CD8-positive, alpha-beta memory T cell (primary cell): ENCODE measurements at regions not wholly inside any gene's neighbourhood (a gene's known extent, or its start where the extent isn't known, plus 50 kb on each side); places are given as distances from the start of the nearest gene placed in this dataset.
"Not testable (repeated sequence)": the region's sequence is repeated elsewhere in the genome, so short reads cannot be mapped to it uniquely, and the experiment has no call there.

ENCODE experiments used
- CTCF ChIA-PET: fragments of 350-600 bp; sonication (Branson Sonifier 250); formaldehyde crosslinking; loops from one replicate; lab custom pipeline; 2021; ENCODE audit warnings: antibody characterized with exemption; lab: Charles Lee
- POLR2A ChIA-PET: fragments of 350-600 bp; sonication (Branson Sonifier 250); formaldehyde crosslinking; loops from one replicate; lab custom pipeline; 2021; ENCODE audit warnings: antibody characterized with exemption; lab: Charles Lee
- DNase-seq, 5 donors: peaks; one replicate each; pipeline versions ENCODE4 v3.0.0 to v3.0.0-alpha.2; 2020 to 2022; ENCODE audit warnings: mixed read lengths in 1 of 5
- H3K27ac ChIP-seq: one replicate; pipeline ENCODE4 v1.7.0; 2013; ENCODE audit warnings: low read depth, mild to moderate bottlenecking, low read length, moderate library complexity
- H3K27me3 ChIP-seq: 2 replicates; pipeline ENCODE4 v1.7.0; 2013; ENCODE audit warnings: low read length, mild to moderate bottlenecking; ENCODE audit not compliant: insufficient read depth, poor library complexity, severe bottlenecking
- H3K36me3 ChIP-seq: 2 replicates; pipeline ENCODE4 v1.7.0; 2013; ENCODE audit warnings: mild to moderate bottlenecking, low read length, moderate library complexity; ENCODE audit not compliant: insufficient read depth
- H3K4me1 ChIP-seq: 2 replicates; pipeline ENCODE4 v1.7.0; 2013; ENCODE audit warnings: mild to moderate bottlenecking, low read length, moderate library complexity; ENCODE audit not compliant: insufficient read depth
- H3K4me3 ChIP-seq: 2 replicates; pipeline ENCODE4 v1.7.0; 2013; ENCODE audit warnings: mild to moderate bottlenecking, low read length
- H3K9me3 ChIP-seq: 2 replicates; pipeline ENCODE4 v1.7.0; 2013; ENCODE audit warnings: mild to moderate bottlenecking, low read length
- H3K27ac Mint-ChIP-seq, 8 donors: one replicate each; pipeline ENCODE4 v1.8.0; 2020 to 2021; ENCODE audit warnings: mixed read lengths in 8 of 8, mild to moderate bottlenecking in 6 of 8, inconsistent platforms in 3 of 8, moderate library complexity in 3 of 8
- H3K27me3 Mint-ChIP-seq, 2 donors: one replicate each; pipeline ENCODE4 v1.8.0; 2020 to 2021; ENCODE audit warnings: mixed read lengths in 2 of 2, mild to moderate bottlenecking in 1 of 2, moderate library complexity in 1 of 2
- H3K36me3 Mint-ChIP-seq, 3 donors: one replicate each; pipeline ENCODE4 v1.8.0; 2020 to 2021; ENCODE audit warnings: mixed read lengths in 3 of 3, inconsistent platforms in 1 of 3, mild to moderate bottlenecking in 1 of 3
- H3K4me1 Mint-ChIP-seq, 3 donors: one replicate each; pipeline ENCODE4 v1.8.0; 2020 to 2021; ENCODE audit warnings: mixed read lengths in 3 of 3, inconsistent platforms in 1 of 3, mild to moderate bottlenecking in 1 of 3
- H3K4me3 Mint-ChIP-seq, 7 donors: one replicate each; pipeline ENCODE4 v1.8.0; 2020 to 2021; ENCODE audit warnings: mixed read lengths in 7 of 7, mild to moderate bottlenecking in 6 of 7, moderate library complexity in 4 of 7, inconsistent platforms in 2 of 7
- H3K9me3 Mint-ChIP-seq, 5 donors: one replicate each; pipeline ENCODE4 v1.8.0; 2020 to 2022; ENCODE audit warnings: mixed read lengths in 5 of 5, mild to moderate bottlenecking in 3 of 5, moderate library complexity in 2 of 5, inconsistent platforms in 1 of 5

GRCh38 chr11:25263861-25264260 lies 767.0 kb downstream of the LUZP2 start:
- POLR2A ChIA-PET, H3K27ac Mint-ChIP-seq, H3K4me1 Mint-ChIP-seq, H3K4me3 ChIP-seq, CTCF ChIA-PET, H3K27me3 Mint-ChIP-seq, DNase-seq, H3K36me3 ChIP-seq, H3K36me3 Mint-ChIP-seq, H3K4me3 Mint-ChIP-seq, H3K27me3 ChIP-seq, H3K4me1 ChIP-seq, H3K9me3 ChIP-seq, H3K27ac ChIP-seq: not testable (repeated sequence)
- H3K9me3 Mint-ChIP-seq, result peaks cover 5 to 27% (median 6%) of the 10 kb centered on the region in 5 donors

GRCh38 chr11:25271301-25271700 lies 774.4 kb downstream of the LUZP2 start:
- Mint-ChIP-seq H3K27me3 (no peaks in the 10 kb centered on the region), H3K36me3 (no peaks in the 10 kb centered on the region), H3K4me3 (no peak overlapping the region), H3K27ac (no peak overlapping the region), H3K9me3 (peaks cover 2 to 31% (median 7%) of the 10 kb centered on the region in 5 donors), H3K4me1 (no peaks in the 10 kb centered on the region)
- Histone ChIP-seq H3K27me3 (no peaks in the 10 kb centered on the region), H3K27ac (no peak overlapping the region), H3K9me3 (no peaks in the 10 kb centered on the region), H3K4me3 (no peak overlapping the region), H3K36me3 (no peaks in the 10 kb centered on the region), H3K4me1 (no peaks in the 10 kb centered on the region)
- CTCF ChIA-PET, result no interaction called here
- POLR2A ChIA-PET, result no interaction called here
- no peak for DNase-seq

GRCh38 chr11:25272214-25272613 lies 775.4 kb downstream of the LUZP2 start:
- H3K27me3 Mint-ChIP-seq, result no peaks in the 10 kb centered on the region
- POLR2A ChIA-PET, result no interaction called here
- H3K9me3 ChIP-seq, result no peaks in the 10 kb centered on the region
- H3K4me1 Mint-ChIP-seq, result no peaks in the 10 kb centered on the region
- no peak overlapping the region for H3K4me3 Mint-ChIP-seq
- CTCF ChIA-PET, result no interaction called here
- no peaks in the 10 kb centered on the region for H3K4me1 ChIP-seq
- H3K27ac ChIP-seq, result no peak overlapping the region
- no peaks in the 10 kb centered on the region for H3K36me3 ChIP-seq
- no peaks in the 10 kb centered on the region for H3K27me3 ChIP-seq
- peaks cover 0 to 31% (median 9%) of the 10 kb centered on the region in 5 donors for H3K9me3 Mint-ChIP-seq
- H3K27ac Mint-ChIP-seq, result no peak overlapping the region
- no peaks in the 10 kb centered on the region for H3K36me3 Mint-ChIP-seq
- DNase-seq, result no peak
- no peak overlapping the region for H3K4me3 ChIP-seq

GRCh38 chr11:25280821-25281220 lies 784.0 kb downstream of the LUZP2 start:
- H3K27ac ChIP-seq, H3K27me3 Mint-ChIP-seq, CTCF ChIA-PET, H3K4me3 Mint-ChIP-seq, H3K9me3 ChIP-seq, H3K4me3 ChIP-seq, H3K4me1 Mint-ChIP-seq, DNase-seq, POLR2A ChIA-PET, H3K4me1 ChIP-seq, H3K36me3 Mint-ChIP-seq, H3K36me3 ChIP-seq, H3K27ac Mint-ChIP-seq, H3K27me3 ChIP-seq: not testable (repeated sequence)
- H3K9me3 Mint-ChIP-seq, result peaks cover 13 to 25% (median 19%) of the 10 kb centered on the region in 5 donors

- Mint-ChIP-seq H3K4me3 (no peak overlapping the region), H3K27ac (no peak overlapping the region), H3K27me3 (no peaks in the 10 kb centered on the region), H3K4me1 (no peaks in the 10 kb centered on the region), H3K36me3 (peaks cover 0 to 1% (median 0%) of the 10 kb centered on the region in 3 donors), H3K9me3 (peaks cover 3 to 43% (median 9%) of the 10 kb centered on the region in 5 donors)
- no peaks in the 10 kb centered on the region for H3K4me1 ChIP-seq
- POLR2A ChIA-PET, result no interaction called here
- H3K4me3 ChIP-seq, result no peak overlapping the region
- no peaks in the 10 kb centered on the region for H3K27me3 ChIP-seq
- H3K27ac ChIP-seq, result no peak overlapping the region
- CTCF ChIA-PET, result no interaction called here
- H3K36me3 ChIP-seq, result no peaks in the 10 kb centered on the region
- no peaks in the 10 kb centered on the region for H3K9me3 ChIP-seq
- DNase-seq, result no peak
Measured at GRCh38 chr11:25293166-25293565, 796.3 kb downstream of the LUZP2 start.

- H3K9me3 Mint-ChIP-seq, result peaks cover 6 to 35% (median 14%) of the 10 kb centered on the region in 5 donors
- H3K4me1 Mint-ChIP-seq, result no peaks in the 10 kb centered on the region
- no peaks in the 10 kb centered on the region for H3K9me3 ChIP-seq
- H3K27ac Mint-ChIP-seq, result no peak overlapping the region
- CTCF ChIA-PET, result no interaction called here
- no peak for DNase-seq
- no peaks in the 10 kb centered on the region for H3K27me3 ChIP-seq
- H3K4me3 Mint-ChIP-seq, result no peak overlapping the region
- H3K27me3 Mint-ChIP-seq, result no peaks in the 10 kb centered on the region
- peaks cover 0 to 1% (median 0%) of the 10 kb centered on the region in 3 donors for H3K36me3 Mint-ChIP-seq
- H3K4me1 ChIP-seq, result no peaks in the 10 kb centered on the region
- no peak overlapping the region for H3K27ac ChIP-seq
- H3K36me3 ChIP-seq, result no peaks in the 10 kb centered on the region
- POLR2A ChIA-PET, result no interaction called here
- H3K4me3 ChIP-seq, result no peak overlapping the region
Measured at GRCh38 chr11:25298450-25298849, 801.6 kb downstream of the LUZP2 start.

GRCh38 chr11:25309818-25310217 lies 813.0 kb downstream of the LUZP2 start:
- H3K27me3 ChIP-seq, result no peaks in the 10 kb centered on the region
- H3K4me1 ChIP-seq, result no peaks in the 10 kb centered on the region
- ChIA-PET POLR2A (no interaction called here), CTCF (no interaction called here)
- peaks cover 0 to 42% (median 16%) of the 10 kb centered on the region in 5 donors for H3K9me3 Mint-ChIP-seq
- no peak overlapping the region for H3K27ac Mint-ChIP-seq
- no peak overlapping the region for H3K4me3 Mint-ChIP-seq
- no peaks in the 10 kb centered on the region for H3K4me1 Mint-ChIP-seq
- H3K36me3 ChIP-seq, result no peaks in the 10 kb centered on the region
- no peak overlapping the region for H3K4me3 ChIP-seq
- no peak for DNase-seq
- H3K36me3 Mint-ChIP-seq, result no peaks in the 10 kb centered on the region
- H3K27ac ChIP-seq, result no peak overlapping the region
- no peaks in the 10 kb centered on the region for H3K9me3 ChIP-seq
- H3K27me3 Mint-ChIP-seq, result no peaks in the 10 kb centered on the region

GRCh38 chr11:25317216-25317615 lies 820.4 kb downstream of the LUZP2 start:
- H3K4me3 Mint-ChIP-seq, result no peak overlapping the region
- Histone ChIP-seq H3K9me3 (no peaks in the 10 kb centered on the region), H3K36me3 (no peaks in the 10 kb centered on the region), H3K27me3 (no peaks in the 10 kb centered on the region), H3K27ac (no peak overlapping the region), H3K4me1 (no peaks in the 10 kb centered on the region), H3K4me3 (no peak overlapping the region)
- H3K36me3 Mint-ChIP-seq, result no peaks in the 10 kb centered on the region
- no peaks in the 10 kb centered on the region for H3K27me3 Mint-ChIP-seq
- no peaks in the 10 kb centered on the region for H3K4me1 Mint-ChIP-seq
- ChIA-PET POLR2A (no interaction called here), CTCF (no interaction called here)
- H3K9me3 Mint-ChIP-seq, result peaks cover 0 to 19% (median 5%) of the 10 kb centered on the region in 5 donors
- no peak for DNase-seq
- H3K27ac Mint-ChIP-seq, result no peak overlapping the region

GRCh38 chr11:25319127-25319526 lies 822.3 kb downstream of the LUZP2 start:
- H3K4me3 Mint-ChIP-seq, result no peak overlapping the region
- ChIA-PET CTCF (no interaction called here), POLR2A (no interaction called here)
- no peaks in the 10 kb centered on the region for H3K27me3 Mint-ChIP-seq
- no peak for DNase-seq
- Histone ChIP-seq H3K36me3 (no peaks in the 10 kb centered on the region), H3K4me3 (no peak overlapping the region), H3K4me1 (no peaks in the 10 kb centered on the region), H3K27ac (no peak overlapping the region), H3K9me3 (no peaks in the 10 kb centered on the region), H3K27me3 (no peaks in the 10 kb centered on the region)
- H3K27ac Mint-ChIP-seq, result no peak overlapping the region
- peaks cover 2 to 19% (median 3%) of the 10 kb centered on the region in 5 donors for H3K9me3 Mint-ChIP-seq
- no peaks in the 10 kb centered on the region for H3K4me1 Mint-ChIP-seq
- no peaks in the 10 kb centered on the region for H3K36me3 Mint-ChIP-seq
